ENCODE measurements at regions not wholly inside any gene's neighbourhood (a gene's known extent, or its start where the extent isn't known, plus 50 kb on each side); places are given as distances from the start of the nearest gene placed in this dataset.

GRCh38 chr17:31678431-31678830 is 180.6 kb downstream of the COPRS start:
- no peak for TF ChIP-seq POLR2AphosphoS5 (IDR thresholded peaks at IDR 0.05; ENCODE audit: low read depth, low read length)
- no peak for TF ChIP-seq REST (IDR thresholded peaks at IDR 0.05; ENCODE audit: insufficient read depth in 1 of 2, low read depth in 2 of 2, low read length in 2 of 2)
- TF ChIP-seq TAF1 (IDR thresholded peaks at IDR 0.05; ENCODE audit: borderline replicate concordance, insufficient read depth, low read length): no peak
- TF ChIP-seq SIN3A (IDR thresholded peaks at IDR 0.05; ENCODE audit: borderline replicate concordance, insufficient read depth, low read length): no peak
